ENCODE measurements at regions not wholly inside any gene's neighbourhood (a gene's known extent, or its start where the extent isn't known, plus 50 kb on each side); places are given as distances from the start of the nearest gene placed in this dataset.

DNA sequence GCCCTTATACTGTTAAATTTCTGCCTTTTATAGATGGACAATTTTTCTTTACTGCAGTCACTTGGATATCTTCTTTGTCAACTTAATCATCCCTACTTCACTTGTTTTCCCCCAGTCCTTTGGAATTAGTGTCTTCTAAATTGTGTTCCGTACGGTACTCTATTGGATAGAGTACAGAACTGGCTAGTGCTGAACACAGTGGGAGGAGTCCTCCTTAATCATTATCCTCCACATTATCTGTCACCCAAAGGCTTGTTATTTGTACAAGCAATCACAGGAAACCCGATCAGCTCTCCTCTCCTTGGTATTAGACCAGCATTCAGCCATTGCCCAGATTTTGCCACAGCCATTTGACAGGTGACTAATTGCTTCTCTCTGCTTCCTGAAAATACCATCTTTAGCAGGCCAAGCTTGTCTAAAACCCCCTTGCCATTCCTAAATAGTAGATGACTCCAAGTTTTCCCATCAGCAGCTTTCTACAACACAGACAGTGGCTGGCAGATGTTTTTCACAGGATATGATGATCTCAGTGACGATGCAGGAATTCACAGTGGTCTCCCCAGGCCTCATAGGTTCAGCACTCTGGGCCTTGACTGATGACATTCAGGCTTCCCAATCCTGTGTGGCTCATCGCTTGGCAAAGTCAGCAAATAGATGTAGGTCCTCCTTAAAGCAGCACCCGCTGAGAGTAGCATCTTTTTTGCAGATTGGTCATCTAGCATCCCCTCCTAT is 216.0 kb upstream of the RGS6 start:
- TF ChIP-seq, protein P1, sequence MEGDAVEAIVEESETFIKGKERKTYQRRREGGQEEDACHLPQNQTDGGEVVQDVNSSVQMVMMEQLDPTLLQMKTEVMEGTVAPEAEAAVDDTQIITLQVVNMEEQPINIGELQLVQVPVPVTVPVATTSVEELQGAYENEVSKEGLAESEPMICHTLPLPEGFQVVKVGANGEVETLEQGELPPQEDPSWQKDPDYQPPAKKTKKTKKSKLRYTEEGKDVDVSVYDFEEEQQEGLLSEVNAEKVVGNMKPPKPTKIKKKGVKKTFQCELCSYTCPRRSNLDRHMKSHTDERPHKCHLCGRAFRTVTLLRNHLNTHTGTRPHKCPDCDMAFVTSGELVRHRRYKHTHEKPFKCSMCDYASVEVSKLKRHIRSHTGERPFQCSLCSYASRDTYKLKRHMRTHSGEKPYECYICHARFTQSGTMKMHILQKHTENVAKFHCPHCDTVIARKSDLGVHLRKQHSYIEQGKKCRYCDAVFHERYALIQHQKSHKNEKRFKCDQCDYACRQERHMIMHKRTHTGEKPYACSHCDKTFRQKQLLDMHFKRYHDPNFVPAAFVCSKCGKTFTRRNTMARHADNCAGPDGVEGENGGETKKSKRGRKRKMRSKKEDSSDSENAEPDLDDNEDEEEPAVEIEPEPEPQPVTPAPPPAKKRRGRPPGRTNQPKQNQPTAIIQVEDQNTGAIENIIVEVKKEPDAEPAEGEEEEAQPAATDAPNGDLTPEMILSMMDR (conservative IDR thresholded peaks at IDR 0.05; ENCODE audit: low read length), result no peak
- no peak for TF ChIP-seq EZH2phosphoT487 (IDR thresholded peaks at IDR 0.05; ENCODE audit: borderline replicate concordance)

All from Loucy (cell line).